Astrocyte (in vitro differentiated cells and primary cell): ENCODE measurements at regions not wholly inside any gene's neighbourhood (a gene's known extent, or its start where the extent isn't known, plus 50 kb on each side); places are given as distances from the start of the nearest gene placed in this dataset.

Source experiments
- CTCF ChIP-seq: IDR thresholded peaks from 2 replicates; pipeline ENCODE4 v1.5.1; 2011; ENCODE audit warnings: low read depth, mild to moderate bottlenecking, inconsistent platforms, low read length, moderate library complexity; ENCODE audit not compliant: insufficient read depth
- EZH2 ChIP-seq: IDR thresholded peaks from 2 replicates; pipeline ENCODE4 v1.6.1; 2012; ENCODE audit warnings: mild to moderate bottlenecking, low read length, inconsistent platforms; ENCODE audit not compliant: insufficient read depth

- no peak for TF ChIP-seq EZH2
- TF ChIP-seq CTCF = no peak
These were observed 344.3 kb downstream of the GLRX3 start for GRCh38 chr10:130480491-130480890.
